Globus pallidus (tissue), 1 donor: ENCODE measurements at regions not wholly inside any gene's neighbourhood (a gene's known extent, or its start where the extent isn't known, plus 50 kb on each side); places are given as distances from the start of the nearest gene placed in this dataset.

Experiments used
- DNase-seq: peaks from one replicate; pipeline ENCODE4 v3.0.0-alpha.2; 2015; ENCODE audit warnings: low spot score

GRCh38 chr22:48256776-48257684 is 1494.6 kb downstream of the TBC1D22A start:
- no peak for DNase-seq

- DNase-seq = no peak
Observed at GRCh38 chr22:48256041-48256739, 1493.7 kb downstream of the TBC1D22A start.

- DNase-seq = no peak
Observed at GRCh38 chr22:48254311-48254873, 1491.9 kb downstream of the TBC1D22A start.

- no peak for DNase-seq
Observed at GRCh38 chr22:48253573-48253972, 1491.1 kb downstream of the TBC1D22A start.

GRCh38 chr22:48253136-48253535 is 1490.7 kb downstream of the TBC1D22A start:
- DNase-seq = no peak

GRCh38 chr22:48251629-48252028 is 1489.2 kb downstream of the TBC1D22A start:
- no peak for DNase-seq

GRCh38 chr22:48250937-48251530 is 1488.6 kb downstream of the TBC1D22A start:
- no peak for DNase-seq

GRCh38 chr22:48250286-48250895 is 1487.9 kb downstream of the TBC1D22A start:
- no peak for DNase-seq

- DNase-seq = no peak
Observed at GRCh38 chr22:48249713-48250268, 1487.3 kb downstream of the TBC1D22A start.

GRCh38 chr22:48248901-48249455 is 1486.5 kb downstream of the TBC1D22A start:
- no peak for DNase-seq

GRCh38 chr22:48247829-48248228 is 1485.4 kb downstream of the TBC1D22A start:
- no peak for DNase-seq

- no peak for DNase-seq
Observed at GRCh38 chr22:48245196-48245485, 1482.7 kb downstream of the TBC1D22A start.

GRCh38 chr22:48244388-48245195 is 1482.1 kb downstream of the TBC1D22A start:
- DNase-seq = no peak

- no peak for DNase-seq
Observed at GRCh38 chr22:48242461-48242864, 1480.0 kb downstream of the TBC1D22A start.

GRCh38 chr22:48241658-48242057 is 1479.2 kb downstream of the TBC1D22A start:
- DNase-seq = no peak

GRCh38 chr22:48240935-48241230 is 1478.4 kb downstream of the TBC1D22A start:
- DNase-seq = no peak

GRCh38 chr22:48240148-48240934 is 1477.9 kb downstream of the TBC1D22A start:
- no peak for DNase-seq

GRCh38 chr22:48239461-48240147 is 1477.2 kb downstream of the TBC1D22A start:
- no peak for DNase-seq

- no peak for DNase-seq
Observed at GRCh38 chr22:48238966-48239365, 1476.5 kb downstream of the TBC1D22A start.
